Karpas-422 (cell line): ENCODE measurements at regions not wholly inside any gene's neighbourhood (a gene's known extent, or its start where the extent isn't known, plus 50 kb on each side); places are given as distances from the start of the nearest gene placed in this dataset.

ENCODE experiments used
- DNase-seq: peaks from one replicate; pipeline ENCODE4 v3.0.0-alpha.2; 2015
- H2AFZ ChIP-seq: fragments of 200-600 bp; sonication (generic); 2 replicates; pipeline ENCODE4 v1.6.1; 2014; ENCODE audit warnings: antibody characterized with exemption, low read length, mixed read lengths
- H3K27ac ChIP-seq: fragments of 200-600 bp; sonication (generic); 2 replicates; pipeline ENCODE4 v1.5.1; 2014; ENCODE audit warnings: mild to moderate bottlenecking, low read length, moderate library complexity
- H3K27me3 ChIP-seq: fragments of 200-600 bp; sonication (generic); 2 replicates; pipeline ENCODE4 v1.6.1; 2014; ENCODE audit warnings: low read length, mixed read lengths
- H3K36me3 ChIP-seq: fragments of 200-600 bp; sonication (generic); 2 replicates; pipeline ENCODE4 v1.6.1; 2014; ENCODE audit warnings: low read length, mixed read lengths; ENCODE audit not compliant: insufficient read depth
- H3K4me1 ChIP-seq: fragments of 200-600 bp; sonication (generic); 2 replicates; pipeline ENCODE4 v1.6.1; 2014; ENCODE audit warnings: mild to moderate bottlenecking, low read length, mixed read lengths
- H3K4me2 ChIP-seq: fragments of 200-600 bp; sonication (generic); 2 replicates; pipeline ENCODE4 v1.6.1; 2014; ENCODE audit warnings: low read length, low read depth, mild to moderate bottlenecking; ENCODE audit not compliant: poor library complexity, severe bottlenecking
- H3K4me3 ChIP-seq: fragments of 200-600 bp; sonication (generic); 2 replicates; pipeline ENCODE4 v1.5.1; 2014; ENCODE audit warnings: mild to moderate bottlenecking, antibody characterized with exemption, low read length, mixed read lengths
- H3K79me2 ChIP-seq: fragments of 200-600 bp; sonication (generic); 2 replicates; pipeline ENCODE4 v1.6.1; 2014; ENCODE audit warnings: mild to moderate bottlenecking, low read length, mixed read lengths
- H3K9ac ChIP-seq: fragments of 200-600 bp; sonication (generic); 2 replicates; pipeline ENCODE4 v1.6.0; 2014; ENCODE audit warnings: low read length
- H3K9me2 ChIP-seq: fragments of 200-600 bp; sonication (generic), shearing (Covaris generic); replicated peaks from 2 replicates; pipeline ENCODE4 v1.6.0; 2014; ENCODE audit warnings: mild to moderate bottlenecking, low read length, moderate library complexity; ENCODE audit not compliant: insufficient read depth
- H3K9me3 ChIP-seq: fragments of 300-700, 200-600 bp; sonication (generic); 2 replicates; pipeline ENCODE4 v1.6.1; 2014; ENCODE audit warnings: low read length, mixed read lengths
- H4K20me1 ChIP-seq: fragments of 200-600 bp; sonication (generic); 2 replicates; pipeline ENCODE4 v1.6.1; 2014; ENCODE audit warnings: mild to moderate bottlenecking, antibody characterized with exemption, low read length, low read depth; ENCODE audit not compliant: insufficient read depth

DNA sequence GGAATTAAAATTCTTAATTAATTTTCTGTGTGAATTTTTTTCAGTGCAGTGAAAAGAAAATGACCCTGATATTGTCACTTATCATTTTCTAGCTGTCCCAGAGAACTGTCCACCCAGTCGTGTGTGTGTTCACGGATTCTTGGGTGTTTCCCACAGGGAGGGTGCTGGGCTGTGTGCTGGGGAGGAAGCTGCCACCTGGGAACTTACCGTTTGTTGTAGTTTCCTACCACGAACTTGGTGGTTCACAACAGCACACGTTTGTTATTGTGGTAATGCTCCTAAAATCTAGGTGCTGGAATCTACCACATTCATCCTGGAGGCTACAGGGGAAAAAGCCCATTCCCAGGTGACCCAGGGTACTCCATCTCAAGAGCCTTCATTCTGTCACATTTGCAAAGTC lies 276.1 kb downstream of the GLRX3 start:
- Histone ChIP-seq H3K4me3 (no peak overlapping the region), H3K36me3 (no peaks in the 10 kb centered on the region), H3K4me2 (no peak overlapping the region), H4K20me1 (no peaks in the 10 kb centered on the region), H3K9ac (no peak overlapping the region), H3K79me2 (no peaks in the 10 kb centered on the region), H3K27me3 (no peaks in the 10 kb centered on the region), H2AFZ (no peak overlapping the region), H3K4me1 (no peaks in the 10 kb centered on the region), H3K9me2 (no peaks in the 10 kb centered on the region), H3K9me3 (no peaks in the 10 kb centered on the region), H3K27ac (no peak overlapping the region)
- no peak for DNase-seq

DNA sequence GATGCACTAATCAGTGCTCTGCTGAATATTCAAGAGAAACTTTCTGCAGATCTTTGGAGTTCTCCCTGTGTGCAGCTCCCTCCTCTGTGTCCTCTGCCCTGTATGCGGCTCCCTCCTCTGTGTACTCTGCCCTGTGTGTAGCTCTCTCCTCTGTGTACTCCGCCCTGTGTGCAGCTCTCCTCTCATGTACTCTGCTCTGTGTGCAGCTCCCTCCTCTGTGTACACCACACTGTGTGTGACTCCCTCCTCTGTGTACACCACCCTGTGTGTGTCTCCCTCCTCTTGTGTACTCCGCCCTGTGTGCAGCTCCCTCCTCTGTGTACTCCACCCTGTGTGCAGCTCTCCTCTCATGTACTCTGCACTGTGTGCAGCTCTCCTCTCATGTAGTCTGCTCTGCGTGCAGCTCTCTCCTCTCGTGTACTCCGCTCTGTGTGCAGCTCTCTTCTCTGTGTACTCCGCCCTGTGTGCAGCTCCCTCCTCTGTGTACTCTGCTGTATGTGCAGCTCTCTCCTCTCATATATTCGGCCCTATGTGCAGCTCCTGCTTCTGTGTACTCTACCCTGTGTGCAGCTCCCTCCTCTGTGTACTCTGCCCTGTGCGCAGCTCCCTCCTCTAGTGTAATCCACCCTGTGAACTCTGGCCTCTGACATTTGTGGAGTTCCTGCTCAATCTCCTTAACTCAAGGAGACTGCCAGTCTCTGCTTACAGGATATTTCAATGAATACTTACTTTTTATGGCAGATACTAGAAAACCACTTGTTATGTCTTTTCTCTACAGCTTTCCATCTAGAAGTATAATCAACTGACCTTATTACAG lies 280.4 kb downstream of the GLRX3 start:
- H3K36me3 ChIP-seq, result no peaks in the 10 kb centered on the region

GRCh38 chr10:130418731-130419130 lies 282.5 kb downstream of the GLRX3 start:
- Histone ChIP-seq H3K36me3 (no peaks in the 10 kb centered on the region), H3K27me3 (no peaks in the 10 kb centered on the region), H3K4me2 (no peak overlapping the region), H3K9ac (no peak overlapping the region), H3K9me2 (no peaks in the 10 kb centered on the region), H3K4me3 (no peak overlapping the region), H3K4me1 (no peaks in the 10 kb centered on the region), H3K27ac (no peak overlapping the region), H2AFZ (no peak overlapping the region), H3K79me2 (no peaks in the 10 kb centered on the region), H3K9me3 (no peaks in the 10 kb centered on the region), H4K20me1 (no peaks in the 10 kb centered on the region)
- DNase-seq, result no peak

More for the DNA sequence above, 280.4 kb downstream of the GLRX3 start:
- no peak overlapping the region for H2AFZ ChIP-seq
- no peaks in the 10 kb centered on the region for H3K79me2 ChIP-seq
- H3K9me2 ChIP-seq, result no peaks in the 10 kb centered on the region
- no peaks in the 10 kb centered on the region for H4K20me1 ChIP-seq
- no peak overlapping the region for H3K27ac ChIP-seq
- no peak overlapping the region for H3K4me2 ChIP-seq
- no peak for DNase-seq
- H3K9me3 ChIP-seq, result no peaks in the 10 kb centered on the region
- H3K4me1 ChIP-seq, result no peaks in the 10 kb centered on the region
- no peak overlapping the region for H3K9ac ChIP-seq
- H3K4me3 ChIP-seq, result no peak overlapping the region
- H3K27me3 ChIP-seq, result no peaks in the 10 kb centered on the region

GRCh38 chr10:130421909-130422308 lies 285.7 kb downstream of the GLRX3 start:
- Histone ChIP-seq H3K27ac (no peak overlapping the region), H3K36me3 (no peaks in the 10 kb centered on the region), H3K27me3 (no peaks in the 10 kb centered on the region), H3K79me2 (no peaks in the 10 kb centered on the region), H3K9ac (no peak overlapping the region), H4K20me1 (no peaks in the 10 kb centered on the region), H3K4me2 (no peak overlapping the region), H3K9me3 (no peaks in the 10 kb centered on the region), H3K9me2 (no peaks in the 10 kb centered on the region), H2AFZ (no peak overlapping the region), H3K4me3 (no peak overlapping the region), H3K4me1 (no peaks in the 10 kb centered on the region)
- DNase-seq, result no peak

DNA sequence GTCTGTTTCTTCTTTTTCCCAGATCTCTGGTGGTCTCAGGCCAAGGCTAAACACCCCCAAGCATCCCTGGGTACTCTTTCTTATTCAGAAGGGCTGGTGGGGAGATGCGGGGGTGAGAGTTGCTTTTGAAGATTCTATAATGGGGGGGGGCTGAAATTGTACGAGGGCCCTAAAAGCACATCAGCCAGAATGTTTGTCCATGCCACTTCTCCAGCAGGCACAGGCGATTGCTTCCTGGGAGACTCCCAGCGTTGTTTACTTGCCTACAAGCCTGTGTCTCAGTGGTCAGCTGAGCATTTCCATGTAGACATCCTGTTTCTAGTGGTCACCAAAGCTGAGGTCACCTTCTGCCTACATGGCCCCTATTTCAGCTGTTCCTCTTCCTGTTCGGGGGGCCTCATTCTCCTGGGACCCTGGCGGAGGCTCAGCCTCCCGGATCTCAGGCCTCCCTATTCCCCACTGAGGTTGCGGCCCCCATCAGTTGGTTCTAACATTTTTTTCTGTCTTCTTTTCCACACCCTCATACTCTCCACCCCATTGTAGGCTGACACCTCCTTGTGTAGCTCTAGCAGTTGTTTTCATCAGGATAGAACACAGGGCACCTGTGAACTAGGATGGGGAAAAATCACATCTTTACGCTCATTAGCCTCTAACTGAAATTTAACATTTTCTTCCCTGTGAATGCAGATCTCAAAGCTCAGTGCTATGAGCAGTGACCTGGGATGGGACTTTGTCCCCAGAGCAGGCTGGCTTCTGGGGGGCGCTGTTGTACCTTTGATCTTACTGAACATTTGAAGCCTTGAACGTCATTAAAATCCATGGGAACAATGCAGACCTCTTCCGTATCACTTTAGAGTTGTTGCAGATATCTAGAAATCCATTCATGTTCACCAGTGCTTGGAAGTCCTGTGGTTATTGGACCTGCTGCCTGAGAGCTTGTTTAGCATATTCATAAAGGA lies 286.5 kb downstream of the GLRX3 start:
- H3K79me2 ChIP-seq, result no peaks in the 10 kb centered on the region
- no peaks in the 10 kb centered on the region for H3K36me3 ChIP-seq
- H3K4me1 ChIP-seq, result no peaks in the 10 kb centered on the region

GRCh38 chr10:130423455-130424305 lies 287.5 kb downstream of the GLRX3 start:
- Histone ChIP-seq H3K36me3 (no peaks in the 10 kb centered on the region), H3K9me3 (no peaks in the 10 kb centered on the region), H3K79me2 (no peaks in the 10 kb centered on the region), H3K4me2 (no peak overlapping the region), H2AFZ (no peak overlapping the region), H3K4me3 (no peak overlapping the region), H3K9me2 (no peaks in the 10 kb centered on the region), H3K9ac (no peak overlapping the region), H3K27ac (no peak overlapping the region), H3K27me3 (no peaks in the 10 kb centered on the region), H4K20me1 (peaks cover 3% of the 10 kb centered on the region; the same call in 1 of the 2 replicates), H3K4me1 (no peaks in the 10 kb centered on the region)
- no peak for DNase-seq

More for the DNA sequence above, 286.5 kb downstream of the GLRX3 start:
- Histone ChIP-seq H3K9me3 (no peaks in the 10 kb centered on the region), H2AFZ (no peak overlapping the region), H3K27me3 (no peaks in the 10 kb centered on the region), H3K9me2 (no peaks in the 10 kb centered on the region), H4K20me1 (no peaks in the 10 kb centered on the region), H3K9ac (no peak overlapping the region), H3K4me3 (no peak overlapping the region), H3K27ac (no peak overlapping the region), H3K4me2 (no peak overlapping the region)
- no peak for DNase-seq

DNA sequence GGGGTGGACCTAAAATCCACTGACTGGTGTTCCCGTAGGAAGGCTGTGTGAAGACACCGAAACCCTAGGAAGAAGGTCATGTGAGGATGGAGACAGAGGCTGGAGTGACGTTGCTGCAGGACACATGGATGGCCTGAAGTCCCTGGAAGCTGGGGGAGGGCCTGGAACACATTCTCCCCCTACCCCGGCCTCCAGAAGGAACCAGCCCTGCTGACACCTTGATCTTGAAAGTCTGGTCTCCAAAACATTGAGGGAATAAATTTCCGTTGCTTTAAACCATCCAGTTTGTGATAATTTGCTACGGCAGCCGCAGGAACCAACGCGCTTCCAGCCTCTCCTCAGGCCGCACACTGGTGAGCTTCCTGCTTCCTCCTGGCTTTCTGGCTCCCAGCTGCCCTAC lies 288.2 kb downstream of the GLRX3 start:
- Histone ChIP-seq H3K9me2 (no peaks in the 10 kb centered on the region), H4K20me1 (peaks cover 3% of the 10 kb centered on the region; the same call in 1 of the 2 replicates), H3K4me2 (no peak overlapping the region), H2AFZ (no peak overlapping the region), H3K4me1 (no peaks in the 10 kb centered on the region), H3K4me3 (no peak overlapping the region), H3K36me3 (no peaks in the 10 kb centered on the region), H3K27me3 (no peaks in the 10 kb centered on the region), H3K9me3 (no peaks in the 10 kb centered on the region), H3K79me2 (no peaks in the 10 kb centered on the region), H3K27ac (no peak overlapping the region), H3K9ac (no peak overlapping the region)
- DNase-seq, result no peak
